ENCODE measurements at regions not wholly inside any gene's neighbourhood (a gene's known extent, or its start where the extent isn't known, plus 50 kb on each side); places are given as distances from the start of the nearest gene placed in this dataset.

- intact Hi-C loops (cut with micrococcal nuclease) = no loop called here
Measured at GRCh38 chr2:168375195-168375798, 80.8 kb upstream of the CERS6 start.

GRCh38 chr2:168378960-168379669, 77.0 kb upstream of the CERS6 start:
- intact Hi-C loops (cut with micrococcal nuclease) = no loop called here

- intact Hi-C loops (cut with micrococcal nuclease) = no loop called here
Measured at GRCh38 chr2:168380500-168380899, 75.6 kb upstream of the CERS6 start.

GRCh38 chr2:168392024-168392423, 64.0 kb upstream of the CERS6 start:
- intact Hi-C loops (cut with micrococcal nuclease) = no loop called here

GRCh38 chr2:168392797-168393196, 63.3 kb upstream of the CERS6 start:
- intact Hi-C loops (cut with micrococcal nuclease) = no loop called here

GRCh38 chr2:168394262-168394661, 61.8 kb upstream of the CERS6 start:
- intact Hi-C loops (cut with micrococcal nuclease) = no loop called here

GRCh38 chr2:168396131-168396530, 59.9 kb upstream of the CERS6 start:
- intact Hi-C loops (cut with micrococcal nuclease) = no loop called here

DNA sequence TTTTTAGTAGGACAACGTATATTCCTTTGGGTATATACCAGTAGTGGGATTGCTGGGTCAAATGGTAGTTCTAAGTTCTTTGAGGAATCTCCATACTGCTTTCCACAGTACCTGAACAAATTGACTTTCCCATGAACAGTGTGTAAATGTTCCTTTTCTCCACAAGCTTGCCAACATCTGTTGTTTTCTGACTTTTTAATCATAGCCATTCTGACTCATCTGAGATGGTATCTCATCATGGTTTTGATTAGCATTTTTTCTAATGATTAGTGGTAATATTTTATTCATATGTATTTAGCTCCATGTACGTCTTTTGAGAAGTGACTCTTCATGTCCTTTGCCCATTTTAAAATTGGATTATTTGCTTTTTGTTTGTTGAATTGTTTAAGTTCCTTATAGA, 58.4 kb upstream of the CERS6 start:
- intact Hi-C loops (cut with micrococcal nuclease) = no loop called here

- intact Hi-C loops (cut with micrococcal nuclease) = no loop called here
Measured at GRCh38 chr2:168401048-168401556, 55.0 kb upstream of the CERS6 start.

- intact Hi-C loops (cut with micrococcal nuclease) = no loop called here
Measured at GRCh38 chr2:168401771-168402170, 54.3 kb upstream of the CERS6 start.

- intact Hi-C loops (cut with micrococcal nuclease) = no loop called here
Measured at GRCh38 chr2:168402531-168402930, 53.5 kb upstream of the CERS6 start.

- intact Hi-C loops (cut with micrococcal nuclease) = no loop called here
Measured at GRCh38 chr2:168403736-168404135, 52.3 kb upstream of the CERS6 start.

GRCh38 chr2:168404764-168405163, 51.3 kb upstream of the CERS6 start:
- intact Hi-C loops (cut with micrococcal nuclease) = no loop called here

Measured in T-helper 1 cell treated with Interleukin-12 subunit alpha and Interleukin-12 subunit beta and Interleukin-4 antibody, amounts not matched to agents 30 ng/mL and 1 ng/mL, for 36 hours (primary cell).